GM18511 (cell line): ENCODE measurements at regions not wholly inside any gene's neighbourhood (a gene's known extent, or its start where the extent isn't known, plus 50 kb on each side); places are given as distances from the start of the nearest gene placed in this dataset.

Experiments
- ATAC-seq: cut with Tn5 transposase; IDR thresholded peaks from one replicate; pipeline ENCODE4 v1.9.1; 2021; ENCODE audit warnings: mild to moderate bottlenecking, moderate library complexity; ENCODE audit not compliant: unreplicated experiment

DNA sequence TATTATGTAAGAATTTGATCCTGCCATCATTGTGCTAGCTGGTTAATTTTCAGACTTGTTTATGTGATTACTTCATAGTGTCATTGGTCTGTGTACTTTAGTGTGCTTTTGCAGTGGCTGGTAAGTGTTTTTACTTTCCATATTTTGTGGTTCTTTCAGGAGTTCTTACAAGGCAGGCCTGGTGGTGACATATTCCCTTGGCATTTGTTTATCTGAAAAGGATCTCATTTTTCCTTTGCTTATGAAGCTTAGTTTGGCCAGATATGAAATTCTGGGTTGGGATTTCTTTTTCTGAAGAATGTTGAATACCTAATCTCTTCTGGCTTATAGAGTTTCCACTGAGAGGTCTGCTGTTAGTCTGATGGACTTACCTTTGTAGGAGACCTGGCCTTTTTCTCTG lies 72.8 kb upstream of the MC4R start:
- ATAC-seq: no peak

DNA sequence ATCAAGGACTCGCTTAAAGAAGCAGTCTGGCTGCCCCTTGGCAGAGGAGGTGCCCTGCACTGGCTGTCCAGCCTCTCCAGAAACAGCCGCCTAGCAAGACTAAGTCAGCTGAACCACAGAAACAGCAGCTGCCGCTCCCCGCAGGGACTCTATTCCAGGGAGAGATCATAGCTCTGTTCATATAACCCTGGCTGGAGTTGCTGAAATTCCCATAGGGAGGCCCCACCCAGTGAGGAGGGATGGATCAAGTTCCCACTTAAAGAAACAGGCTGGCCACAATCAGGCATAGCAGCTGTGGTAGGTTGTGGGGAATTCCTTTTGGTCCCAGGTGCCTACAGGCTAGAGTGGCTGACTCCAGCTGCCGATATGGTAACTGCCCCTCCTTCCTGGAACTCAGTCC lies 74.2 kb upstream of the MC4R start:
- ATAC-seq: no peak

DNA sequence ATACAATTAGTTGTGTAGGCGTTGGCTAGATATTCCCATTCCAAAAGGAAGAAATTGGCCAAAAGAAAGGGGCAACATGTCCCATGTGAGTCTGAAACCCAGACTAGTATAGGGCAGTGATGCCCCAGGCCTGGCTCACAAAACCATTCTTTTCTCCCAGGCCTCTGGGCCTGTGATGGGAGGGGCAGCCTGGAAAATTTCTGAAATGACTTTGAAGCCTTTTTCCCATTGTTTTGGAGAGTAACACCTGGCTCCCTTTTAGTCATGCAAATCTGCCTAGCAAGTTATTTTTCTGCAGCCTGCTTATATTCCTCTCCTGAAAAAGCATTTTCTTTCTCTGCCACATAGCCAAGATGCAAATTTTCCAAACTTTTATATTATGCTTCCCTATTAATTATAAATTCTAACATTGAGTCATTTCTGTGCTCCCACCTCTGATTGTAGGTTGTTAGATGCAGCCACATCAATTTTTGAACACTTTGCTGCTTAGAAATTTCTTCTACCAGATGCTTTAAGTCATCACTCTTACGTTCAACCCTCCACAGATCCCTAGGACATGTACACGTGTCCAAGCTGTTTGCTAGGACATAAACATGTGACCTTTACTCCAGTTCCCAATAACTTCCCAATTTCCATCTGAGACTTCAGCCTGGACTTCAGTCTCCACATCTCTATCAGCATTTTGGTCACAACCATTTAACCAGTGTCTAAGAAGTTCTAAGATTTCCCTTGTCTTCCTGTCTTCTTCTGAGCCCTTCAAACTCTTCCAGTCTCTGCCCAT lies 76.1 kb upstream of the MC4R start:
- ATAC-seq: no peak

DNA sequence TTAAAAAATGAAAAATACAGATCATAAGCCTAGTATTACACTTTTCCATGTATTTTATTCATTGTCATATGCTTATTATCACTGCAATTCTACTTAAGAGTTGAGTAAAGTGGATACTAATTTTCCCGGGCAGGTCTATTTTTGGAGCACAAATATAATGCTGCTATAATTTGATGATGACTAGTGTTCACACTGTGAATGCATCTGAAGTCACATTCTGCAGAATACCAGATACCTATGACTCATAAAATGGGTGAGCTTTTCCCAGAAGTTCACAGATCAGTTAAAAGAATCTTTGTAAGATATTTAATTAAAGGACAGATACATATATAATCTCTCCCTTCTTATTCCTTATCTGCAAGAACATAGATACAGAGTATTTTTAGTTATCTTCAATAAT lies 79.8 kb upstream of the MC4R start:
- no peak for ATAC-seq

DNA sequence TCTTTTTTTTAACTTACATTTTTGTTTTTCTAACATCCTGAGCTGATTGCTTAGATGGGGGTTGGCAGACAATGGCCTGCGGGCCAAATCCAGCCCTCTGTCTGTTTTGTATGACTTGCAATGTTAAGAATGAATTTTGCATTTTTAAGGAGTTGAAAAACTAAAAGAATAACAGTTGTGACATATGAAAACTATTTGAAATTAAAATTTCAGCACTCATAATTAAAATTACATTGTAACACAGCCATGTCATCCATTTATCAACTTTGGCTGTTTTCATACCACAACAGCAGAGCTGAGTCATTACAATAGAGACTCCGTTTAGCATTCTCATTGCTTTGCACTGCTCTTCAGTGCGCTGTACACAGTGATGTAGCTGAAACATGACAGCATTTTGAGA lies 94.1 kb upstream of the MC4R start:
- ATAC-seq: no peak

DNA sequence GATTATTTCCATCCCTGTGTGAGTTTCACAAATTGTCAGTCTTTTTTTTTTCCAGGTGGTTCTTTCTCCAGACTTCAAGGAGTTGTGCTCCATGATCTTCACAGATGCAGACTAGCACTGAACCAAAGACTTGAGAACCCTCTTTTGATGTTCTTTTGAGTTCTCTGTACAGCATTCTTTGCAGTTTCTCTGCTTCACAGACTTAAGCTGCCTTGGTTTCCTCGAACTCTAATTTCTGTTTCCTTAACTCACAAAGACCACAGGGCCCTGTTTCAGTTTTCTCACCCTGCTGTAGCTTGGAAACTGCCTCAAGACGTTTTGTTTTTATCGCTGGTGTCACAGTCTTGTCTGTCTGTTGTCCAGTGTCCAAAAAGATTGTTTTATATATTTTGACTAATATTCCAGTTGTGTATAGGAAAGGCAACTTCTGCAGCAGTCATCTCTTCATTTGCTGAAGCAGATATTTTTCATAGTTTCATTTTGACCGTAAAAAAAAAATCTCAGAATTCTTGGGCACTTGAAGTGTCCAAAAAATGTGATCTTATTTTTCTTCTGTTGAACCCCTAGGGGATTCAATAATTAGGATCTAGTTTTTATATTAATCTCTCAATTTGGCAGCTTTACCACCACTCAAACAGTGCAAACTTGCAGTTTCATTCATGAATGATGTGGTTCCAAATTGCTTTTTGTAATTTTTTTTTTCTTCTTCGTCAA lies 97.0 kb upstream of the MC4R start:
- no peak for ATAC-seq

DNA sequence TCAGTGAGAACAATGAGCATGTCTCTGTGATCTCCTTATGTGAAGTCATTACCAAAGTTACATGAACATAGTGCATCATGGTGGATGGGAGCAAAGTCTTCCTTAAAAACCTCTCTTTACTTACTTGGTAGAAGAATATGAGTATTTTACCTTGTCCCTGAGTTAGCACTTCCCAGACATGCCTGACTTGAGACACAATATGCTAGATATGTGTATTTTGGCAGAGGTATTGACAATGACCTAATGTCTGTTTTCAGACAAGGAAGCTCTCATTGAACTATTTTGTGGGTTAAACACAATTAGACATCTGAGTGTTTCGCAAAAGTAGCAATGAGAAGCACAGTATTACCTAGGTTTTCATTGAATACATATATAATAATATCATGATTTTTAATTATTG lies 99.1 kb upstream of the MC4R start:
- ATAC-seq: no peak

DNA sequence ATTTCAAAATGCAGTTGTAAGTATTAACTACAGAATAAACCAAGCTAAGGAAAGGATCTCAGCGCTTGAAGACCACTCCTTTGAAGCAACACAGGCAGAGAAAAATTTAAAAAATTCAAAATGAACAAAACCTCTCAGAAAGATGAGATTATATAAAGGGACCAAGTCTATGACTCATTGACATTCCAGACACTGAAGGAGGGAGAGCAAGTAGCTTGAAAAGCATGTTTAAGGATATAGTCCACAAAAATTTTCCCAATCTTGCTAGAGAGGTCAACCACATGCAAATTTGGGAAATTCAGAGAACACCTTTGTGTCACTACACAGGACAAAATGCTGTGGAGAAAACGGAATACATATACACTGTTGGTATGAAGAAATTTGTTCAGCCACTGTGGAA lies 112.6 kb upstream of the MC4R start:
- no peak for ATAC-seq

DNA sequence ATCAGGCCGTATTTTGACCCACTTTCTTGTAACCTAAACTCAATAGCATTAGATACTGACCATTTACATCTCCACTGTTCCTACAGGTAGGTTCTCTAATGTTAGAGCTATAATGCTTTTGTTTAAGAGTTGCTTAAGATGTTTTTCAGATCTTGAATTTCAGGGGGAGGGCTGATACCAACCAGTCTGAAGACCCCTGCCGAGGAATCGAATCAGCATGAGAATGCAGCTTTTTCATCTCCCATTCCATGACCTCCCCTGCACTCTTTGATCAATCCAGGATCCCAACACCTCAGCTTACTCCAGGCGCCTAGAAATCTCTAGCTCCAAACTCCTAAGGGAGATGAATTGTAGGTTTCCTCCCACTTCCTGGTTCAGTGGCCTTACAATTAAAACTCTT lies 120.5 kb upstream of the MC4R start:
- ATAC-seq: no peak

DNA sequence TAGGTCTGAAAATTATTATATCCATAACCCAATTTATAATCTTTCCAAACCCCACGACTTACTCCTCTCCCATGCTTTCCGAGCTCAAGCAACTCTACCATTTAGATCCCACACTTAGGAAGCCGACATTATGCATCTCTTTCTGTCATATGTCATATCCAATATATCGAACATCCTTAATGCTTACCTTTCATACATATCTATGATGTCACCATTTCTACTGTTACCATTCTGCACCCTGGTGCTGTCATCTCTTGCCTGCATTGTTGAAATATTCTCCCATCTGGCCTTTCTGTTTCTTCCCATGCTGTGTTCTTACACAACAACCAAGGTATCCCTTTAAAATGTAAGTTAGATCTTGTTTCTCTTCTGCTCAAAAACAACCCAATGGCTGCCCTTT lies 127.1 kb upstream of the MC4R start:
- ATAC-seq: no peak

DNA sequence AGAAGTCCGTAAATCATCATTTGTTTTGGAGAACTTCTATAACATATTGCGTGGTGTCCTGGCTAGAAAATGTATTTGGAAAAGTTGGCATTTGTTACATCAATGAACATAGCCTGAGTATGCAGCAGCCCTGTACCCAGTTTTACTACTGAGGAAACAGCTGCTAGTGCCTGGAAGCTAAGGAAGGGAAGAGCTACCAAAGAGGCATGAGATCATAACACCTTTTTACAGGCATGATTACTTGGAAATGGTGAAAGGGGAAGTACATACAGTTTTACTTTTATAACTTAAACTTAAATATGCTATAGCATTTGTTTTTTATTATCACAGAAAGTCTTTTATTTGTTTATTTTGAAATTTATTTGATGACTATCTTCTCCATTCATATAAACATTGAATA lies 128.4 kb upstream of the MC4R start:
- no peak for ATAC-seq

DNA sequence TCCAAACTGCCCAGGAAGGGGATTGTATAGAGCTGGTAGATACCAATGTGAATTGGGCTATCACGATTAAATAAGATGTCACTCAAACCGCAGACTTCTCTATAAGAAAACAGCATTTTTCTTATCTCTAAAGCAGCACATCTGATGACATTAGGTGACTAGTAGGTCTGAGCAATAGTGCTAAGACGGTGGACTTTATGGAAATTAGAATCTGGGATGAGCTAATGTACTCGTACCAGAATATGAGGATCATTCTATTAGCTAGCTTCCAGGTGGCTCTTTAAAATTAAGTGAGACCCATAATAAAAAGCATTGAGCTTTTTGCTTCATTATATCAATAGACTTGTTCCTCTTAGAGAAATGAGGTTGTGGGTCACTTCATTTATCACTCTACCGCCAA lies 130.0 kb upstream of the MC4R start:
- ATAC-seq: no peak

DNA sequence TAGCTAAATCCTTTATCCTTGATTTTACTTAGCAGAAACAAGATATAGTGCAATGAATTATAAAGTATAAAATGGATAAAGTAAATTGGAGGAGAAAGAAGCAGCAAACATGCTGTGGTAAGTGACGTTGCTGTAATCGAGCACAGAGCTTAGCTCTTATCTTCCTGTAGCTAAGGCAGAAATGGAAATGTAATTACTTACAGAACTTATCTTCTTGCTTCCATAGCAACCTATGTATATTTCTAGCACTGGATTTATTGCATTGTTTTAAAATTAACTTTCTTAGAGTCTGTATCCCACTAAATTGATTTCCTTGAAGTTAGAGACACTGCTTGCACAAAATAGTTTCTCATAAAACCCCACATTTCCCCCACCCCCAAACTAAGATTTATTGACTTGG lies 130.6 kb upstream of the MC4R start:
- ATAC-seq: no peak

DNA sequence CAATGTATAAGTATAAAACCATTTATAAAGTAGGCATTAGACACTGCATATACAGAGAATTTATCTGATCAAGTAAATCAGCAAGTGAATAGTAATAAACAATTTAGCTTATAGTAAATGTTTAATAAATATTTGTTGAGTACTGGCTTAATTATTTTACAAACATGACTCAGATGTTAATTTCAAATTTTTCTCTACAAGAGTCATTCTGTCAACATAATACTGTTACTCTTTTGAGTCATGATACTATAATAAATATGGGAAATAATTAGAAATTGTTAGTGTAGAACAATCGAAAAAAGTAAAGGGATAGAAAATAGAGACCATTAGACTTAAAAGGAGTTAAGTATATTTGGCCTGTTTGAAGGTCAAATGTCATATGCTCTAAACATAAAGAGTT lies 133.6 kb upstream of the MC4R start:
- no peak for ATAC-seq

DNA sequence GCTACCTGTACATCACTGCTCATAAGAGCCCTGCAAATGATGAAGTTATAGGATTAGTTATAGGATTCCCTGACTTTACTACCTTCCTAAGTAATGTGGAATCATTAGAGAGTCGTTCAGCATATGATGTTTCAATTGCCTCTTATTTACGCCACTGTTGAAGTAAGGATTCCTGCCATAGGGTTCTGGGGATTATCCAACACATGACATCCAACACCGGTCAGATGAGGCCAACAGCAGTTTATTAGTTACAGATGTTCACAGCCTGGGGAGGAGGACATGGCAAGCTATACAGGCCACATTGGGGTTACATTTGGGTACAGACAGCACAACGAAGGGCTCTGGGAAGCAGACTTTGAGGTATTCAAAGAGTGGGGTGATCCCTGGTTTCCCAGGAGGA lies 134.1 kb upstream of the MC4R start:
- no peak for ATAC-seq

DNA sequence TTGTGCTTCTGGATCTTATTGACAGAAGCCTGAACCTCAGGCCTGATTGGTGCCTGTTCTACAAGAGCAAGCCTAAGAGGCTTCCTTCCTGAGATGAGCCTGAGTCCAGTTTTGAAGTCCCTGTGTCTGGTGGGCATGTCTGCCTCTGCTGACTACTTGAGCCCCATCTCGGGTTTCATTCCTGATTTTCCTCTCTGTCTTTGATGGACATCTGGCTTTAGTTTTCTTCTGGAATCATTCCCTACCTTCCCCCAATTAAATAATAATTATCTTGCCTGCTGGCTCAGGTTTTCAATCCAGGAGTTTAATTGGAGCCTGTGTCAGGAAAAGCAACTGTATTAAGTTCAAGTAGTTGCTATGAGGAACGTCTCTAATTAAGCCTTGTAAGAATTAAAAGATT lies 135.5 kb upstream of the MC4R start:
- ATAC-seq: no peak

DNA sequence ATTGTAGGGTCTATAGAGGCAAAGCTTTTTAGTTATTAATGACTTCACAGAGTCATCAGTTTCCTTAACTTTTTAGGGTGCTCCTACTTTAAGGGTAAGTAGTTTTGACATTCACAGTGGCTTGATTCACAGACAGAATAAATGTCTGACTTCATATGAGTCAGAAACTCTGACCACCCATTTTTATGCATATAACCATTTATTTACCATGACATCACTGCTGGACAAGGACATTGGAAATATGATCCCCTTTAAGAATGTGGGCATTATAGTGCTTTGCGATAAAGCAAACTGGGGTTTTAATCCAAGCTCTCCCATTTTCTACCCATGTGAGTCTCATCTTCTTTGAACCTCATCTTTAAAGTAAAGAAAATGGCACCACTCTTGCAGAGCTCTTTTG lies 162.0 kb upstream of the MC4R start:
- no peak for ATAC-seq

DNA sequence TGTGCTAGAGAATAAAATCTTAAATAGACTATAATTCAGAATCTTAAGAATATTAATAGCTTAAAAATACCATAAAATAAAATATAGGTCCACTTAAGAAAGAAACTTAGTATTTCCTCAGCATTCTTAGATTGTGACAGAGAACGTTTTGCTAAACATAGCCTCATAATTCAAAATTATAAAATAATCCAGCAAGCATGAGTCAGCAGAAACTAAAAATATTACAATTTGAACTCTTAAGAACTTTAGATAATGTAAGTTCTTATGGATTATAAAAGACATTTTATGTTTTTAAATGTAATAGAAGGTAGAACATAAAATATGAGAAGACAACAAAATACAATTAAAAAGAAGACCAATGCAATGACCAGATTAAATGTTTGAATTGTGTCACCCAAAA lies 164.5 kb upstream of the MC4R start:
- no peak for ATAC-seq

DNA sequence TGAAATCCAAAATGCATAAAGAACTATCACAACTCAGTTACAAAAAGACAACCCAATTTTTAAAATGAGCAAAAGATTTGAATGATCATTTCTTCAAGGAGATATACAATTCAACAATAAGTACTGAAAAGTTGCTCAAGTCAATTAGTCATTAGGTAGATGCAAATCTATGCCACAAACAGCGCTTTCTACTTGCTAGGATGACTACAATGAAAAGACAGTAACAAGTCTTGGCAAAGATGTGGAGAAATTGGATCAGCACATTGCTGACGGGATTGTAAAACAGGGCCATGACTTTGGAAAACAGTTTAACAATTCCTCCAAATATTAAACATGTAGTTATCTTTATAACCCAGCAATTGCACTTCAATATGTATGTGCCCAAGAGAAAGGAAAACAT lies 166.3 kb upstream of the MC4R start:
- no peak for ATAC-seq

DNA sequence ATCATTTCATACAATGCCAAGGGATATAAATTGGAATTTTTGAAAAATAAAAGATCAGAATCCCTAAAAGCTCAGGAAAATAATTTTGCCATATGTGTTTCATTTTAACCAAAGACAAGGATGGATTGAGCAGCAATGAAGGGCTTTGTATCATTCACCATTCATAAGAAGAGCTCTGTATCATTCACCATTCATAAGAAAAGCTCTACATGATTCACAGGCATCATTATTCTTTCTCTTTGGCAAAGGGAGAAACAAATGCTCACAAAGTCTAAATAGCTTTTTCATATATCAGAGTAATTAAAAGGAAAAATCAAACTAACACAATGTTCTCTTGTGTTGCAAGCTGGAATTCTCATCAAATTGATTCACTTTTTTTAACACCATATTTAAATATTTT lies 169.1 kb upstream of the MC4R start:
- ATAC-seq: no peak

DNA sequence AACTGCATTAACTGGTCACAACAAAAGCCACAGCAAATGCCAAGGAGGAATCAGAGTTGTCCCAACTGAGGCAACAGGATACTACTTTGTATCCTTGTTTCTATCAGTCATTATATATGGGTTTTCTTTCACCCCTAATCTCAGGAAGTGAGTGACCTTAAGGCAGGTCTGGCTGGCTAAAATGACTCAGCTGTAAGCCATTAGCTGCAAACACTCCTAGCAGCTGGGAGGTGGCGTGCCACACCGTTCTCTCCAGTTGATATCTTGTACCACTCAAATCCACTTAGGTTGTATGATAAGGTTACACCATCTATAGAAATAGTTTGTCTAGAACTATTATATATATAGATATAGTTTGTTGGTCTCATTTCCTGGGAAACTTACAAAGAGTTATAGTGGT lies 171.1 kb upstream of the MC4R start:
- ATAC-seq: no peak

DNA sequence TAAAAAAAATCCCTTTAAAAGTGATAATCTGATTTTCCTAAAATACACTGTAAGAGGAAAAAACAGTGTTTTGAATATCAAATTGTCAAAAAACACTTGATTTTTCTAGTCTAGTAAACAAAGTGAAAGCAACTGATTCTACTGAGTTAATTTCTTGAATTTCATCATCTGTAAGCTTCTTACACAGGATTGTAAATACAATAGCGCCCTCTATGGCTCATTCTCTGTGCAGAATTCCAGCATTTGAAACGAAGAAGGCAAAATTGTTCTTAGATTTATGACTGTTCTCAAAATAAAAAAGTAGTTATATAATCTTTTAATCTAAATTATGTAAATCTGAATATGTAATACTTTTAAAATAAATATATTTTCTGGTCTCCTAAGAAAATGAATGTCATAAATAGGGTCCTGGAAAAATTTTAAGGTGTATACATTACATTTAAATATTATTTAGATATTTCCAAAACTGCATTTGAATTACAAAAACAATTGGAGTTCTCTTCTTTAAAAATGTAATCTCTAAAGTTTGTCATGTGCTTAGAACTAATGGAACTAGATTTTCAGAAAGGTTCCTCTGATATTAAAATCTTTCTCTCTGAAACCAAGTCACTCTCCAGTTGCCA lies 176.9 kb upstream of the MC4R start:
- ATAC-seq: peak; percentile 76
